ENCODE measurements at regions not wholly inside any gene's neighbourhood (a gene's known extent, or its start where the extent isn't known, plus 50 kb on each side); places are given as distances from the start of the nearest gene placed in this dataset.

DNA sequence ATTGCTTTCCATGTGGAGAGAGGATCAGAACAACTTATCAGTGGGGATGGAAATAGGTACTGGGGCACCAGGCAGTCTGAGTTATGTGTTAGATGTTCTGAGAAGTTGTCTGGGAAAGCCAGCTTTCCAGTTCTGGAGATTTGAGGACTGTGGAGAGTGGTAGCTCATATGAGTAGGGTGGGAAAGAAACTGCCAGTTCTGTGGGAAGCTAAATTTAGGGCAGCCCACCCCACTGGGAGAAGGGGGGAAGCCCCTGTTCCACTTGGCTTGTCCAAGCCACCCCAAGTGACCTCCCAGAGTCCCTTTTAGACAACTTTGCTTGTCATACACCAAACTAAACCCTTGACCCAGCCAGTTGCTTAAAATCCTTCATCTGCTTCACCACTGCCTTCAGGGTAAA lies 189.5 kb downstream of the REEP3 start:
- DNase-seq: no peak

DNA sequence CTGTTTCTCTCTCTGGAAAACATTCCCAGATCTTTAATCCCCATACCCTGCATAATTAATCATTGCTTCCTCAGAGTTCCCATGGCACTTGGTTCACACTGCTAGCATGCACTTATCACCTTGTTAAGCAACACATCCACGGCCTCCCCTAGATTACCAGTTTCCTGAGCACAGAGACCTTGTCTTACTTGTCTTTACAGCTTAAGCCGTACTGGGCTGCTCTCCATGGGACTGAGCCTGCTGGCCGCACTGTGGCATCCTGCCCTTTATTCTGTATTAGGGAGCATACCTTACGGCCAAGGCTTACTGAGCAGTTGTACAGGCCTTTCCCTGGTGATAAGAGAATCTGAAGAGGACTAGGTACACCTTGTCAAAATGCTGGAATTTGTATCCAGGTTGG lies 190.2 kb downstream of the REEP3 start:
- no peak for DNase-seq

- no peak for DNase-seq
Measured at GRCh38 chr10:63711867-63712716, 190.9 kb downstream of the REEP3 start.

DNA sequence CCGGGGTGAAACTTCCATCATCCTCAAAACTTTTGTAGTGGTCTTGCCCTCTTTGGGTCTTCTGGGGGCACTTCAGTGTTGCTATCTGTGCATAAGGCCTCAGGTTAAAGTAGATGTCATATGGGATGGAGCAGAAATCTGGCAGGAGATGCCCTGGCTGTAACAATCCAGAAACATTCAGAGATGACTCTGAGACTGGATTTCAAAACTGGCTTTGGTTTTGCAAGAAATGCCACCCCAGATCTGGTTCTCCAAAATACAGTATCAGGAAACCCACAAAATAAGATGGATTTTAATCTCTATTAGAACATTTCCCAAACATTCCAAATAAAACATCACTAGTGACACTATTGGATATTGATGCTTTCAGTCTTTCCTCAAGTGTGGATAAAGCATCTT lies 191.5 kb downstream of the REEP3 start:
- no peak for DNase-seq

DNA sequence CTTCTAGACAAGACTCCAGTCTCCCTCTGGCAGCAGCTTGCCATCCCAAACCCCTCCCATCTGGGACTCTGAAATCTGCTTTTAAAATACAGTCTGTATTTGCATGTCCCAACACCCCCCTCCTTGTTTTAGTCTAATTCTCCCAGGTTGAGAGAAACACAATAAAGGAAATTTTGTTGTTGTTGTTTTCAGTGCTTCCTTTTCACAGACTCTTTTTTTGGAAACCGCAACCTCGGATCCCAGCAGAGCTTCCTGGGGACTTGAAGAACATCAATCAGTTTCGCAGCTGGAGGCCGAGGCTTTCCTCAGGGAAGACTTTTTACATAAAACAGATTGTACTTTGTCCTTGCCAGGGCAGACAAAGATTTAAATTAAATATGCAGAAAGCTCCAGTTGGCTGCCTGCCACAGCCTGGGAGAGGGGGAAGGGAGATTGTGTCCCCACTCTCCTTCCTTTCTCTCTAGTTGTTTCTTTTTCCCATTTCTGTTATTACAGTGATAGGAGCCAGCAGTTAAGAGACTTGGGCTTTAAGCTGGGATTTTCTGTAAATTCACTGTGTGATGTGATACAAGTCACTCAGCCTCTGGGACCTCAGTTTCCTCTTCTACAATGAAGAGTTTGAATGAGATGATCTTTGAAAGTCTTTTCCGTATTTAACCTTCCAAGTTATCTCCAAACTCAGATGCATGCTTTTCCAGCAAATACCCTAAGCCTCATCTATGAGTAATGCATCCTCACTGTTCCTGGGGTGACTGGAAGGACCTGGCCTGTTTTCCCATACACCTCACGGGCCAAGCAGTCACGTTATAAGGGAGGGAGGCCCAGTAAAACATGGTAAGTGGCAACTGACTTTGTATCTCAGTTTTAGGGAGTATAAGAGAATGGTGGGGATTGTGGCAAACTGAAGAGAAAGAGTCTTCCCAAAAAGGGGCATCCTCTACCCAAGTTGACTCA lies 192.3 kb downstream of the REEP3 start:
- no peak for DNase-seq

- DNase-seq: no peak
Measured at GRCh38 chr10:63716016-63716580, 194.9 kb downstream of the REEP3 start.

- no peak for DNase-seq
Measured at GRCh38 chr10:63717027-63717715, 196.0 kb downstream of the REEP3 start.

- no peak for DNase-seq
Measured at GRCh38 chr10:63718006-63718405, 196.8 kb downstream of the REEP3 start.

DNA sequence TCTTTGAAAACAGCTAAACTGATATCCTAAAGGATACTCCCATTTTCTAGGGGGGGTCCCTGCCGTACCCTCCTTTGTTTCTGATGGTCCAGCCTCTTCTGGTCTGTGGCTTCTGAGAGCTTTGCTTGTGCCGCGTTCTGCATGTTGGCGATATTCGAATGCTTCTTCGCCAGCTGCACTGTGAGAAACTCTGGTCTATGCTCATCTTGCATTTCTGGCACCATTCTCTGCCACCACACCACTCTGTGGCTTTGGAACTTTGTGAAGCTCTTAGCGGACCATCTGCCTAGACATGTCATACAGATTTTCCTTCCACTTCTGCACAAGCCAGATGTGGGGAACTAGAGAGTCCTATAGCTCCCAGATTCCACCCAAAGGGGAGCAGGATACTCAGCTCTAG lies 197.2 kb downstream of the REEP3 start:
- DNase-seq: no peak

DNA sequence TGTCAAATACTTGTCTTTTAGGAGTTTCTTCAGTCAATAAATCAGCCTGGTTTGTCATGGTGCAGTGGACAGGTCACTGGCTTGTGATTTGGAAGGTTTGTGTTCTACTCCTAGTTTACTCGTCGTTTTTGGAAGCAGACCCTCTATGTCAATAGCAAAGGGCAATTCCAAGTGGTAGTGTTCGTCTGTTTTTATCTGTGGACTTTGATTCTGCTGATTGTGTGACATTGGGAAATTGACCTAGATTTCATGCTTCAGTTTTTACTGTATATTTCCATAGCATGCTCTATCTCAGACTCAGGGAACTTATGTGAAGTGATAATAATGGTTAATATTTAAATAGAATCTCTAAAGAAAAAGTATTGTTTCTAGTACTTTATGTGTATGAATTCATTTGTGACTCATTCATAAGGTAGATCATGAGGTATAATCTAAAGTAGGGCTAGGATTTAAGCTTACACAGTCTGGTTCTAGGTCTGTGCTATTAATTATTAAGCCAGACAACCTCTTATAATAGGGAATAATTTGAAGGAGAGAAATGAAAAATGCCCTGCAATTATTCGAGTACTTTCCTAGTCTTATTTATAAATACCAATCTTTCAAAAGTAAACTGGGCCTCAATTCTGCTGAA lies 198.1 kb downstream of the REEP3 start:
- DNase-seq: no peak

DNA sequence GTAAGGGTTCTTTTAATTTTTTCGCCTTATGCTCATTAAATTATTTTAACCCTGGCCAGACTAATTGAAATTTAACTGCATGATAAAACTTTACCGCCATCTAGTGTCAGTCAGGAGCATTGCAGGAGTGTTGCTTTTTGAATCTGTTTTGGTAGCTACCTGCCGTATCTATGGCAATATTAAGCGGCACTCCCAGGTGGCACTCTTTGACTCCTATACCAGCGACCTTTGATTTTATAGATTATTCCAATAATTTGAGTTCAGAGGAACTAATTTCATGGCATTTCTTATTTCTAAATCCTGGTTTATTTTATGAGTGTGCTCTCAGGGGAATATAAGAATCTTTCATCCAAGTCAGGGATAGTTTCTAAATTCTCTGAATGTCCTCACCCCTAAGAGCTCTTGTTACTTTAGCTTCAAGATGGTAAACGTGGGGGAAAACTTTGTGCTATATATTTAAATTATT lies 198.9 kb downstream of the REEP3 start:
- DNase-seq: peak; percentile 44

GRCh38 chr10:63720676-63721075 lies 199.5 kb downstream of the REEP3 start:
- no peak for DNase-seq

DNA sequence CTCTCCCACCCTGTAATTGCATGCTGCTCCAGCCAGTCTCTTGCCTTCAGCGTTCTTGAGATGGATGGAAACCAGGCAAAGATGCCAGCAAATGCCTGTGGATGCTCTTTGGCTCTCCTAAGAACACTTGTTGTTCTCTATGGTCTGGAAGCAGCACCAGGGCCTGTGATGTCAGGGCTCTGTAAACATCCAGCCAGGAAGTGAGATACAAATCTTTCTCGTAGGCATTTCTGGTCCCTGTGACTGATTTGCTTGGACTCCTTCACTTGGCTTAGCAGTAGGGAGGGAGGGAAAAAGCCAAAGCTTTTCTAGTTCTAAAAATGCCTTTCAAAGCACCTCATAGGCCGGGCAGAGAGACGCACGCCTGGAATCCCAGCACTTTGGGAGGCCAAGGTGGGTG lies 201.3 kb downstream of the REEP3 start:
- DNase-seq: no peak

DNA sequence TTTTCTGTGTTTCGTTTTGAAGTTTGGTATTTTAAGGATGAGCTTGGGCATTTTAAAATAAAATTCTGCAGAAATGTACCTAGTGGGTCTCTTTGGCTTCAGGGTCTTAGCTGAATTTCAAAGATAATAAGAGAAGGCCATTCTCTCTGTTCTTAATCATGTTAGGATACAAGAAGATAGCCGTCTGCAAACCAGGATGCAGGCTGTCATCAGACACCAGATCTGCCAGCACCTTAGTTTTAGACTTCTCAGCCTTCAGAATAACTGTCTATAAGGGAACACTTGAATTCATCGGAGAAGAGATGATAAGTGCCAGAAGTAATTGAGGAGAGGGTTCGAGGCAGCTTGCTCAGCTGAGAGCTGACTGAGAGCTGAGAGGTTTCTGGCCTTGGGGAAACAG lies 202.1 kb downstream of the REEP3 start:
- no peak for DNase-seq

DNA sequence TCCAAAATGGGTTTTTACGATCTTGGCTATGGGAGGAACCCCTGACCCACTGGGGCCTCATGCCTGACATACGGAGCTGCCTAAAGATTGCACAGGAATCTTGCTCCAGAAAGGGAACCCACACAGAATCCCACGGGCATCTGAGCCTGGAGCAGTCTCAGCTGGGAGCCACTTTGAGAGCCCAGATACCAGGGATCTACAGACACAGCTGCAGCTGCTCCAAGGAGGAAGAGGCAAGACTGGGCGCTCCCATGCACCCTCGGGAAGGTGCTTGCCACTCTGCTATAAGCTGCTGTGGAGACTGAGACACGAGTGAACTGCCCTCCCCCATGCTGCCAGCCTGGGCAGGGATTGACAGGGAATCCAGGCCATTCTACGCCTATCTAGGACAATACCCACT lies 202.5 kb downstream of the REEP3 start:
- DNase-seq: no peak

DNA sequence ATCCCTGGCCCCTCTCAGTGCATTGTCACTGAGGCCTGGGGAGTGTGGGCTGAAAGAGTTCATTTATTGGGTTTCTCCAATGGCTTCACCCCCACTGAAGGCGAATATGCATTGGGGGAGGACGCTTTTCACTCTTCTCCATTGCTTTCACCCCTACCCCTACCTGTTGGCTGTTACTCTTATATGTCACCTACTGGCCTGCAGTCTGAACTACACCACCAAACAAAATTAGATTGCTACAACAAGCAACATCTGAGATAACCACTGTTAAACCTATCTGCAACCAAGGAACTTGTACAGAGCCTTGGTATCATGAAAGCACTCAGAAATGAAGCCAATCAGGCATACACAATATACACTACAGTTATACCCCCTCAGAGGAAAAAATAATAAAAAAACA lies 203.7 kb downstream of the REEP3 start:
- DNase-seq: no peak

- no peak for DNase-seq
Measured at GRCh38 chr10:63726867-63727266, 205.7 kb downstream of the REEP3 start.

GRCh38 chr10:63727636-63728035 lies 206.4 kb downstream of the REEP3 start:
- DNase-seq: no peak

GRCh38 chr10:63735305-63735704 lies 214.1 kb downstream of the REEP3 start:
- no peak for DNase-seq

GRCh38 chr10:63738410-63738809 lies 217.2 kb downstream of the REEP3 start:
- no peak for DNase-seq

- DNase-seq: no peak
Measured at GRCh38 chr10:63744060-63744941, 223.1 kb downstream of the REEP3 start.
